BE2C (cell line): ENCODE measurements at regions not wholly inside any gene's neighbourhood (a gene's known extent, or its start where the extent isn't known, plus 50 kb on each side); places are given as distances from the start of the nearest gene placed in this dataset.

Experiments used
- DNase-seq: peaks from one replicate; pipeline ENCODE4 v3.0.0-alpha.2; 2020
- H3K27me3 ChIP-seq: fragments of 250-450 bp; sonication (Bioruptor Pico); 2 replicates; pipeline ENCODE4 v1.5.1; 2020; ENCODE audit warnings: mild to moderate bottlenecking
- H3K36me3 ChIP-seq: fragments of 250-450 bp; sonication (Bioruptor Pico); 2 replicates; pipeline ENCODE4 v1.5.1; 2020; ENCODE audit warnings: mild to moderate bottlenecking
- H3K4me1 ChIP-seq: fragments of 250-450 bp; sonication (Bioruptor Pico); 2 replicates; pipeline ENCODE4 v1.5.1; 2020
- H3K4me3 ChIP-seq: 2 replicates; pipeline ENCODE4 v1.5.1; 2011; ENCODE audit warnings: low read depth, low read length
- H3K9me3 ChIP-seq: fragments of 250-450 bp; sonication (Bioruptor Pico); 2 replicates; pipeline ENCODE4 v1.5.1; 2020
- CTCF ChIP-seq: IDR thresholded peaks from 2 replicates; pipeline ENCODE4 v1.5.1; 2012; ENCODE audit warnings: mild to moderate bottlenecking, low read depth, low read length

- TF ChIP-seq CTCF, result no peak
- Histone ChIP-seq H3K9me3 (no peaks in the 10 kb centered on the region), H3K27me3 (no peaks in the 10 kb centered on the region), H3K36me3 (no peaks in the 10 kb centered on the region), H3K4me3 (no peak overlapping the region), H3K4me1 (peaks cover 3% of the 10 kb centered on the region; the same call in 1 of the 2 replicates)
- no peak for DNase-seq
Measured at GRCh38 chr12:111226680-111227079, 142.2 kb downstream of the PHETA1 start.

GRCh38 chr12:111225307-111225706, 143.6 kb downstream of the PHETA1 start:
- H3K4me3 ChIP-seq, result no peak overlapping the region
- H3K36me3 ChIP-seq, result no peaks in the 10 kb centered on the region
- DNase-seq, result no peak
- no peaks in the 10 kb centered on the region for H3K27me3 ChIP-seq
- H3K4me1 ChIP-seq, result peaks cover 3% of the 10 kb centered on the region; the same call in 1 of the 2 replicates
- H3K9me3 ChIP-seq, result no peaks in the 10 kb centered on the region
- no peak for TF ChIP-seq CTCF

GRCh38 chr12:111224186-111225066, 144.5 kb downstream of the PHETA1 start:
- Histone ChIP-seq H3K36me3 (no peaks in the 10 kb centered on the region), H3K4me1 (peaks cover 3% of the 10 kb centered on the region; the same call in 1 of the 2 replicates), H3K4me3 (no peak overlapping the region), H3K9me3 (no peaks in the 10 kb centered on the region), H3K27me3 (no peaks in the 10 kb centered on the region)
- peak; percentile 31 for DNase-seq
- no peak for TF ChIP-seq CTCF

GRCh38 chr12:111222523-111222922, 146.4 kb downstream of the PHETA1 start:
- Histone ChIP-seq H3K4me3 (no peak overlapping the region), H3K9me3 (no peaks in the 10 kb centered on the region), H3K4me1 (peaks cover 3% of the 10 kb centered on the region; the same call in 1 of the 2 replicates), H3K27me3 (no peaks in the 10 kb centered on the region), H3K36me3 (no peaks in the 10 kb centered on the region)
- TF ChIP-seq CTCF, result no peak
- no peak for DNase-seq

- DNase-seq, result no peak
- H3K9me3 ChIP-seq, result no peaks in the 10 kb centered on the region
- TF ChIP-seq CTCF, result no peak
- peaks cover 3% of the 10 kb centered on the region; the same call in 1 of the 2 replicates for H3K4me1 ChIP-seq
- no peaks in the 10 kb centered on the region for H3K36me3 ChIP-seq
- no peaks in the 10 kb centered on the region for H3K27me3 ChIP-seq
- H3K4me3 ChIP-seq, result no peak overlapping the region
Measured at GRCh38 chr12:111222027-111222414, 146.9 kb downstream of the PHETA1 start.
